ENCODE measurements at regions not wholly inside any gene's neighbourhood (a gene's known extent, or its start where the extent isn't known, plus 50 kb on each side); places are given as distances from the start of the nearest gene placed in this dataset.

GRCh38 chr4:20532116-20532790 is 168.0 kb upstream of the PACRGL start:
- DNase-seq: no peak

DNA sequence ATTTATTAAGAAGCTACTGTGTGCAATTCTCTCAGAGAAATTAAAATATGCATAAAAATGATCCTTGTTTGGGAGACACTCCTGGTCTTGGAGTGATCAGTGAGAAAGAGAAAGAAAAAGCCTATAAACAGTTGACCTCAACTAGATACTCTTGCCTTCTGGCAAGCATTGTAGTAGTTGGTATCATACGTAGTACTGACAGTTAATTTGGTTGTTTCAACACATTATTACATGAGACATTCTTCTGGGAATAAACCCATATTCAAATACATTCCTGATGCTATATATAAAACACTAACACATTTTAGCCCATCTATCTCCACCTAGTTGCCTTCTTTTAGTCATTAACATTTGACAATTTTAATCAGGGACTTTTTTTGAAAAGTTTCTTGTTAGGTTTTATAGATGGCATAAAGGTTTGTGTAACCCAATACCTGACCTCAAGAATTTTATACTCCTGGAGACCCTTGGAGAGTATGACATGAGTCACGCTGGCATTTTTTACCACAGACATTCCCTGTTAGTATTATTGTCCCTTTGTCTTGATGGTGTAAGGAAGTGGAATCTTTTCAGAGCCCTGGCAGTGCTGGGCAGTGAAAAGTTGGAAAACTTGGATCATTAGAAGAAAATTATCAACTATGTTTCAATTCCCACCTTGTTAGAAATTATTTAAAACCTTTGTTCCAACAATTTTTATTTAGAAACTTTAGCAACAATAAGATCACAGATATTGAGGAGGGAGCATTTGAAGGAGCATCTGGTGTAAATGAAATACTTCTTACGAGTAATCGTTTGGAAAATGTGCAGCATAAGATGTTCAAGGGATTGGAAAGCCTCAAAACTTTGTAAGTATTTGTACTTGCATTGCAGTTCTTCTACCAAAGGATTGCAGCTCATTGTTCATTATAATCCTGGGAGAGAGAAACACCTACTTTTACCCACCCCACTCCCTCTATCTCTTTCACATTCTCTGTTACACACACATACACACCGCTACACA is 167.1 kb upstream of the PACRGL start:
- no peak for DNase-seq

GRCh38 chr4:20538905-20539304 is 161.4 kb upstream of the PACRGL start:
- no peak for DNase-seq

DNA sequence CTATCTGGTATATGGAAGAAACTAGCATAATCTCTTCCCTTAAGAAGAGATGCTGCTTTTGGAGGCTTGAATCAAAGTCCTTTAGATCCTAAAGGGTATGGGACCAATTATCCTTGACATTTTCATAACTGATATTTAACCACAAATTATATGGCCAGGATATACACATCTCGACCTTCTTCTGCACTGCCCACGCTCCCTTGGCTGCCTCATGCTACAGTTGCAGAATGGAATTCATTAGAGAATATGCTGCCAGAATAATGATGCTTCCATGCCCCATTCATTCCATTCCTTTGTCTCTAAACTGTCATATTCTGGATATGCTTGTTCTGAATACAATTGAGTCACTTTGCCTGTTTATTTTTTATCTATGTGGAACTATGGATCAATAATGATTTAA is 157.1 kb upstream of the PACRGL start:
- DNase-seq: no peak

- no peak for DNase-seq
Measured at GRCh38 chr4:20544645-20545044, 155.6 kb upstream of the PACRGL start.

DNA sequence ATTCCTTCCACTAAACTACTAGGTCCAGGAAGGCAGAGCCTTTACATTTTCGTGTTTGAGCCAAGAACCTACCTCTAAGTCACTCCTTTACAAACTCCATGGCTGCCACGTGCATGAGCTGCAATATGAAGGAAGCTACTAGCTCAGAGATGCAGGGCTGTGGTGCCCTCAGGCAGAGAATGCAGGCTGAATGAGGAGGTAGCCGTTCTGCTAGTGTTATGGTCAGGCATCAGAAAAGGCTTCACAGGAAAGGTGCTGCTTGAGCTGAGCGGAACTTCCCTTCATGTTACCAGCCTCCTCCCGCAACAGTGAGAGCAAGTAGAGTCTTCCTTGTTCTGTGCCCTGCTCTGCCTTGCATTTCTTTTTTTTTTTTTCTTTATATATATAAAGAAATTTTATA is 148.3 kb upstream of the PACRGL start:
- no peak for DNase-seq

DNA sequence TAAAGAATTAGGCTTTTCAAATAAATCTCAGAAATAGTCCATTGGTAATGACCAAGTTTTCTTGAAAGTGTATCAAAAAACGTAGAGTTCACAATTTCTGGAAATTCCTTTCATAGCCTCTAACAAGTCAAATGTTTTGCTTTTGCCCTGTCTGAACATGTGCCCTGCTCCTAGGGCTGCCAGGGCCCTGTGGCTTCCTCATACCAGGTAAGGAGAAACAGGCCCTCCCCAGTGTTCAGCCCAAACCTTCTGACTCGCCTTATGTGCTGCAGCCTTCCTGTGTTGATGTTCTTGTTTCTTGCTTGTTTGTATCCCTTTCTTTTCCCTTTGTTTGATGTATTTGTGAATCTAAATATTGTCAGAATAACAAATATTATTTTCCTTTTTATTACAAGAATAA is 146.1 kb upstream of the PACRGL start:
- DNase-seq: no peak

DNA sequence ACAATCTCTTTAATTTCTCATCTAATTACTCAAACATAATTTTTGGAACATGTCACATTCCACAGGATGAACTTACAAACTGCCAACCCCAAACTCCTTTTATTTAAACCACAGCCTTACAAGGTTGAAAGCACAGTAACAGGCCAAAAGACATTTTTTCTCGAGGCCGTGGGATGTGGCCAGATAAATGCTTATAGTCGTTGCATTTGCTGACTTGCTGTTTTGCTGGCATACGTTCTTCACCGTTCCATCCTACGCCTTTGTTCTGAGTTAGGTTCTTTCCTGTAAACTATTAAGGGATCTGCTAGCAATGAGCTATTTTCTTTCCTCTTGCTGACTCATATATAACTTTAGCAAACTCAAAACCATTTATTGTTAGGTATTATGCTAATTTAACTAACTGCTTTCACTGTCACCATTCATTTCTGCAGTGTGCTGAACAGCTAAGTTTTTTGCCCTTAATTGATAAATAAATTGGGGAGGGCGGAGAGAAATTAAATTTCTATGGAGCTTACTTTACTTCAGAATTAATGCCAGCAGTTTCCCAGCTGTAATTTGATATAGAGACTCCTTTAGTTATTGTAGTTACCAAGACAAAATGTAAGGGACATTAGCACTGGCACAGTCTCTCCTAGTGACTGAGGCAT is 135.1 kb upstream of the PACRGL start:
- DNase-seq: peak; percentile 22

DNA sequence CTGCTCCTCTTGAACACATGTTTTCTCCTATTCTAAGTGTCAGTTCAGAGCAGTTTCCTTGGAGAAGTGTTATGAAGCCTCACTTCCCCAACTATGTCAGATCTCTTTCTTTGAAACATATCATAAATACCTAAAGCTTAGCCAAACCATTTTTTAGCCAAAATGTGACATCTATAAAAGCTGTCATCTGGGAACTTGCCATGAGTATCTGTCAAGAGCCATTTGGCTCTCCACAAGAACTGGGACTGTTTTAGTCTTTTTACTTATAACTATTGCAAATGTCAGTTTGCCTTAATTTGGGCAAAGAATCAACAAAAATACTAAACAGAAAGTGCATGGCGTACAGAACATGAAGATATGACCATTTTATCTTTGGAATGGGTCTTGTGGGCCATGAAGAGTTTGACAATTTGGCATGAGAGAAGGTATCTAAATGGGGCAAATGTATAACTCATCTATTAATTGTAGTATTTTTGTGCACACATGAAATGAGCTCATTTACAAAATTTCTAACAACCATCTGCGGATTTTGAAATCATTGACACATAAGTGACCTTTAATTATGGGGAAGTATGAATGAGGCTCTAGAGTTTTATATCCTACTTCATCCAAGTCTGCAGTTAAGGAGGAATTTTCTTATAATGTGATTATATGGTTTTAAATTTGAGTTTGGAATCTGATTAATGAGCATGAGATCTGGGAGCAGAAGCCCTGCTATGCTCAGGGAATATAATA is 129.1 kb upstream of the PACRGL start:
- no peak for DNase-seq

DNA sequence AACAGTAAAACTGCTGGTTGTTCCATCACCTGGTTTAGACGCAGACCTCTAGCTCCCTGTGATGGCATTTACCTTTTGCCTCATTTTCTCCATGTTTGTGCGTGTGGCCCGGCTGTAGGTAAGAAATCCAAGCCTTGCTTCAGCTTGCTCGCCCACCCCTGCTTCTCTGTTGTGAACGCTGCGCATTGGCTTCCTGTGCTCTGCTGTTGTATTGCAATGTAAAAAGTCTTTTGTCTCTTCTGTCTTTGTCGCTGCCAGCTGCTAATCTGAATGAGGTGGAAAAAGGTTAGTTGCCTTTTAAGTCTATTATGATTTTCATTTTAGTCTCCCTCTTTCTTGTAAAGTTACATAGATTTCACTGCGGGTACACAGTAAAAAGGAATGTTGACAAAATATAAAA is 127.3 kb upstream of the PACRGL start:
- DNase-seq: no peak

DNA sequence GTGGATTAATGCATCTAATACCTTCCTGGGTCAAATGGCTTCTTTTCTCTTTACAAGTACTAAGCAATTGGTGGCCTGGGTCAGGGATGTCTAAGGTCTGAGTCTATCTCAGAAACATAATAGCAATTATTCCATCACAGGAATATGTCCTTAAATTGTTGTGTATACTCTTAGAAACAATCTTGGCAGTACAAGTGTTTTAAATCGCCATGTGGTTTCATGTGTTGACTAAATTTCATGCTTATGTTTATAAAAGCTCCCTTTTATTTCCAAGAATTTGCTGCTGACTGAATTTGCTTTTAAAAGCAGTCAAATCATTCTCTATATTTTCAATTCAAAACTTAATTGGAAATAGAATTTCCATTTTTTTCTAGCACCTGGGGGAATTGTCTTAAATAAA is 125.3 kb upstream of the PACRGL start:
- DNase-seq: no peak

DNA sequence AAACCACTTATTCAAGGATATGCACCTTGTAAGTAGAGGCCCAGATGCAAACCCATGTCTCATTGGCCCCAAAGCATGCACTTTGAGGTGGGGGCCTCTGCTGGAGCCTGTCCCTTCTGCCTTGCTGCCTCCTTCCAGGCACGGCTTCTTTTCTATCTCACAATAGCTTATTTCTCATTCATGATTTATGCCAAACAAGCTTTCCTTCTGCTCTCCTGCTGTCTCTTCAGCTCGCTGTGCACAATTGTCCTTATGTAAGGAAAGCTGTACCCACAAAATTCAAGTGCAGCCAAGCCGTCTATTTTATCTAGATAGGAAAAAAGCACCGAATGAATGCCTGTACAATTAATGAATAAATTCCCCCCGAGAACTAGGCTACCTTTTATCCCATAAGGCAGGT is 124.8 kb upstream of the PACRGL start:
- DNase-seq: no peak

- no peak for DNase-seq
Measured at GRCh38 chr4:20576861-20577260, 123.4 kb upstream of the PACRGL start.

GRCh38 chr4:20577702-20578101 is 122.6 kb upstream of the PACRGL start:
- DNase-seq: no peak

DNA sequence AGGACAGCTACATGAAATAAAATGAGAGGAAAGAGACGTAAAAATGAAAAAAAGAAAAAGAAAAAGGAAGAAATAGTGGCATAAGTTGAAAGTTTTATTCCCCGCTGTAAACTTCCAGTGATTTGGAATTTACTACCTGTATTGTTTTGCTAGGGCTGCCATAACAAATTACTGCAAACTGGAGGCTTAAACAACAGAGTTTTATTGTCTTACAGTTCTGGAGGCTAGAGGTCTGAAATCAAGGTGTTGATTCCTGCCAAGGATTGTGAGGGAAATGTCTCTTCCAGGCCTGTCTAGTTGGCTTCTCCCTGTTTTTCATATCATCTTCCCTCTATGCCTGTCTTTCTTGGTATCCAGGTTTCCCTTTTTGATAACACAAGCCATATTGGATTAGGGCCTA is 119.4 kb upstream of the PACRGL start:
- no peak for DNase-seq

DNA sequence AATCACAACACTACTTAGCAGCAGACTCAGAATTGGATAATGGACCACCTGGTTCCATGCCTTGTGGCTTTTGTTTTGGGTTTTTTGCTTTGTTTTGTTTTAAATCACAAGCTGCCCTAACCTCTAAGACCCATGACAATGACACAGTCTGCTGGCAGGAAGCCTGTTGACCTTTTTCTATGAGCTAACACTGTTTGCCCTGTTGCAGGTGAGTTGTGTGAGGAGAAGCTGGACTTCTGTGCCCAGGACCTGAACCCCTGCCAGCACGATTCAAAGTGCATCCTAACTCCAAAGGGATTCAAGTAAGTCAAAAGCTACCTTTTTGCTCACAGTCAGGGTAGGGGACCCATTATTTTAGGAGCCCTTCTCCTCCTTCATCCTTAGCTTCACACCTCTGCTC is 110.8 kb upstream of the PACRGL start:
- DNase-seq: no peak

DNA sequence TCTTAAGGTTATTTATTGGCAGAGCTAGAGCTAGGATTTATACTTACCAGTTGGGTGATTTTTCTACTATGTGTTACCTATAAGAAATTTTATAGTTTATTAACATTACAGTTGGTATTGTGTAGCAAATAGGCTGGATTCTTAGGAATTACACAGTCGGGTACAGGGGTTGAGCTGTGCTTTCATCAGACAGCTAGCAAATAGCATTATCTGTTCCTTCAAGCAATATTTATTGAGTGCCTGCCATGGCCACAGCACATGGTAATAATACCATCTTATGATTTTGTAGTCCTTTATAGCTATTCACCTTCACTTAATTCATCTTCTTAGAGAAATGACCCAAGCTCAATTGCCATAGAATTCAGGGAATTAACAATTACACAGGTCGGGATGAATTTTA is 109.4 kb upstream of the PACRGL start:
- DNase-seq: no peak

GRCh38 chr4:20591571-20591970 is 108.7 kb upstream of the PACRGL start:
- DNase-seq: no peak

- no peak for DNase-seq
Measured at GRCh38 chr4:20592013-20592412, 108.2 kb upstream of the PACRGL start.

- no peak for DNase-seq
Measured at GRCh38 chr4:20592663-20593062, 107.6 kb upstream of the PACRGL start.

DNA sequence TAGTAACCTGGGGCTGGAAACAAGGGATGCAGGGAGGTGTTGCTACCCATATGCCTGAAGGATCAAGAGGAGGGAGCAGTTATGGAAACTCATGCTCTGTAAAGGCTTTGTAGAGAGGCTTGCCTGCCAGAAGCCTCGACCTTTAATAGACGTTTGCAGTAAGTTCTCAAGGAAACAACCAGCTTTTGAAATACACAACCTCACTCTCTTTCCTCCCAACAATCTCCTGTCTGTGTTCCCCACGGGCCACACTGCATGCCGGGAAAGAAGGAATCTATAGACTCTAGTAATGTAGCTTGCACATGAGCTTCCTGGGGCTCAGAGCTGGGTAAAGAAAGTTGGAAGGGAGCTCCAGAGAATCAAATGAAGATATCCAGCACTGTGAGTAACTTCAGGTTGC is 101.6 kb upstream of the PACRGL start:
- DNase-seq: no peak

DNA sequence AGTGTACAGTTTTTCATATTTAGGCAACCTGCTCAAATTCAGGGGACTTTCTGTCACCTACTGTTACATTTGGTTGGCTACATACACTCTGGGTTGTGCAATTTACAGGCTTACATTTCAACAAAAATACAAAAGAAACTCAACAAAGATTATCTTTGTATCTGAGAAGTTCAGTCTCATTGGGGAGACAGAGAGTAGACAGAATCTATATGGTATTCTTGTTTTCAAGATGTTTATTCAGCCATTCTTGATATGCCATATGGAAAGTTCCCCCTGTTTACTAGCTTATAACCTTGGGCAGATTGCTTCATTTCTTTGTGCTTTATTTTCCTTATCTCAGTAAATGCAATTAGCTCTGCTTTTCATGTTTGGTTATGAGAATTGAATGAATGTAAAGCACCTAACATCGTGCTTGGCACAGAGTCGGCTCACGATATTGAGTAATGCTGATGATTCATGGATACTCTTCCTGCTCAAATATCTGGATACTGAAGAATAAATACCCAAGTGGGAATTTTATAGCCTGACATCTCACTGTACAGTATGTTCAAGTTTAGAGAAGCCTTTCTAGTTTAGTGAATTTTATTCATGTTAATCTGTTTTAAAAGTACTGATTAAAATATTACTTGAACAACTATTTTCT is 96.5 kb upstream of the PACRGL start:
- no peak for DNase-seq

DNA sequence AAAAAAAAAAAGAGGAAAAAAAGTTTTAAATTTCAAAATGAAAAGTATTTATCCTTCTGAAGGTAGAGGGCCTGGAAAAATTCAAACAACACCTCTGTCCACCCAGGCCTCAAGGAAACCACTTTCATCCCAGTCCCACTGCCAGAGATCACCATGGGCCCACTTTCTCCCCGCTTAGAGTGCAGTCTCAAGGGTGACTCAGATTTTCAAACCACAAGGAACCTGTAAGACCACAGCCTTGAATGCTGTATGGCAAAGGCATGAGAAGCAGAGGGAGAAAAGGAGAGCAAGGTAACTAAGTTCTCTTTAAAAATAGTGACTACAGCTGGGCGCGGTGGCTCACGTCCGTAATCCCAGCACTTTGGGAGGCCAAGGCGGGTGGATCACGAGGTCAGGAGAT is 87.9 kb upstream of the PACRGL start:
- no peak for DNase-seq

Data from right hindlimb (tissue), 1 donor.